ENCODE measurements at regions not wholly inside any gene's neighbourhood (a gene's known extent, or its start where the extent isn't known, plus 50 kb on each side); places are given as distances from the start of the nearest gene placed in this dataset.
"Not testable (repeated sequence)": the region's sequence is repeated elsewhere in the genome, so short reads cannot be mapped to it uniquely, and the experiment has no call there.

GRCh38 chr10:21364196-21365114 lies 161.0 kb downstream of the SKIDA1 start:
- DNase-seq, result no peak

- no peak for DNase-seq
Observed at GRCh38 chr10:21363731-21364104, 161.8 kb downstream of the SKIDA1 start.

- DNase-seq, result no peak
Observed at GRCh38 chr10:21363092-21363730, 162.3 kb downstream of the SKIDA1 start.

GRCh38 chr10:21359202-21359601 lies 166.3 kb downstream of the SKIDA1 start:
- DNase-seq, result no peak

GRCh38 chr10:21355591-21356011 lies 169.9 kb downstream of the SKIDA1 start:
- no peak for DNase-seq

GRCh38 chr10:21352886-21353285 lies 172.6 kb downstream of the SKIDA1 start:
- no peak for DNase-seq

- not testable (repeated sequence) for DNase-seq
Observed at GRCh38 chr10:21351594-21351993, 173.9 kb downstream of the SKIDA1 start.

- no peak for DNase-seq
Observed at GRCh38 chr10:21349912-21350286, 175.6 kb downstream of the SKIDA1 start.

GRCh38 chr10:21347785-21348170 lies 177.7 kb downstream of the SKIDA1 start:
- no peak for DNase-seq

GRCh38 chr10:21347043-21347784 lies 178.3 kb downstream of the SKIDA1 start:
- no peak for DNase-seq

- no peak for DNase-seq
Observed at GRCh38 chr10:21343087-21343486, 182.4 kb downstream of the SKIDA1 start.

- DNase-seq, result not testable (repeated sequence)
Observed at GRCh38 chr10:21342499-21342898, 183.0 kb downstream of the SKIDA1 start.

- no peak for DNase-seq
Observed at GRCh38 chr10:21340331-21340730, 185.2 kb downstream of the SKIDA1 start.

GRCh38 chr10:21337171-21337792 lies 188.2 kb downstream of the SKIDA1 start:
- no peak for DNase-seq

- no peak for DNase-seq
Observed at GRCh38 chr10:21336476-21337170, 188.9 kb downstream of the SKIDA1 start.

- no peak for DNase-seq
Observed at GRCh38 chr10:21334891-21335696, 190.4 kb downstream of the SKIDA1 start.

- DNase-seq, result no peak
Observed at GRCh38 chr10:21330628-21331020, 194.9 kb downstream of the SKIDA1 start.

- DNase-seq, result no peak
Observed at GRCh38 chr10:21329995-21330627, 195.4 kb downstream of the SKIDA1 start.

- no peak for DNase-seq
Observed at GRCh38 chr10:21327289-21327993, 198.0 kb downstream of the SKIDA1 start.

GRCh38 chr10:21326594-21327288 lies 198.7 kb downstream of the SKIDA1 start:
- DNase-seq, result no peak
